Liver (tissue), 8 donors: ENCODE measurements at regions not wholly inside any gene's neighbourhood (a gene's known extent, or its start where the extent isn't known, plus 50 kb on each side); places are given as distances from the start of the nearest gene placed in this dataset.

Experiments
- DNase-seq: peaks from one replicate; pipeline ENCODE4 v3.0.0-alpha.2; 2017; ENCODE audit warnings: low spot score
- H3K27ac ChIP-seq, 2 donors: one replicate each; pipeline ENCODE4 v1.7.0; 2013; ENCODE audit warnings: inconsistent platforms in 2 of 2, low read length in 2 of 2, control low read depth in 1 of 2, low read depth in 1 of 2, mild to moderate bottlenecking in 1 of 2
- H3K27me3 ChIP-seq, 4 donors: one replicate each; pipeline versions ENCODE4 v1.6.1 to v1.7.0; 2013; ENCODE audit warnings: low read length in 3 of 4, inconsistent platforms in 1 of 4, mild to moderate bottlenecking in 1 of 4, moderate library complexity in 1 of 4; ENCODE audit not compliant: control insufficient read depth in 4 of 4, insufficient read depth in 4 of 4
- H3K36me3 ChIP-seq, 4 donors: one replicate each; pipeline versions ENCODE4 v1.6.1 to v1.7.0; 2013; ENCODE audit warnings: low read length in 3 of 4, mild to moderate bottlenecking in 3 of 4, low read depth in 1 of 4, moderate library complexity in 1 of 4; ENCODE audit not compliant: control insufficient read depth in 4 of 4, insufficient read depth in 3 of 4
- H3K4me1 ChIP-seq, 4 donors: one replicate each; pipeline versions ENCODE4 v1.6.1 to v1.7.0; 2013; ENCODE audit warnings: low read length in 3 of 4, mild to moderate bottlenecking in 3 of 4, moderate library complexity in 1 of 4; ENCODE audit not compliant: control insufficient read depth in 4 of 4, insufficient read depth in 4 of 4
- H3K4me3 ChIP-seq, 3 donors: one replicate each; pipeline versions ENCODE4 v1.6.1 to v1.7.0; 2013; ENCODE audit warnings: low read length in 3 of 3, control low read depth in 1 of 3, low read depth in 1 of 3, mild to moderate bottlenecking in 1 of 3
- H3K9ac ChIP-seq, 2 donors: one replicate each; pipeline ENCODE4 v1.7.0; 2013; ENCODE audit warnings: low read length in 2 of 2, mild to moderate bottlenecking in 2 of 2, moderate library complexity in 2 of 2, control low read depth in 1 of 2, low read depth in 1 of 2
- H3K9me3 ChIP-seq, 4 donors: one replicate each; pipeline versions ENCODE4 v1.6.1 to v1.7.0; 2013; ENCODE audit warnings: low read length in 3 of 4; ENCODE audit not compliant: control insufficient read depth in 4 of 4
- FOXA1 ChIP-seq: IDR thresholded peaks from 2 replicates; pipeline ENCODE4 v1.6.1; 2016; ENCODE audit warnings: antibody characterized with exemption
- FOXA2 ChIP-seq: IDR thresholded peaks from 2 replicates; pipeline ENCODE4 v1.6.1; 2016; ENCODE audit warnings: antibody characterized with exemption
- GABPA ChIP-seq, 2 donors: IDR thresholded peaks in 1 of 2; conservative IDR thresholded peaks in 1 of 2; 2 replicates each; pipeline ENCODE4 v1.6.1; 2016; ENCODE audit warnings: antibody characterized with exemption in 2 of 2, mild to moderate bottlenecking in 1 of 2, moderate library complexity in 1 of 2
- JUND ChIP-seq, 2 donors: IDR thresholded peaks; 2 replicates each; pipeline ENCODE4 v1.6.1; 2016; ENCODE audit warnings: antibody characterized with exemption in 2 of 2
- NR2F2 ChIP-seq: IDR thresholded peaks from 2 replicates; pipeline ENCODE4 v1.6.1; 2016; ENCODE audit warnings: antibody characterized with exemption
- RAD21 ChIP-seq, 2 donors: IDR thresholded peaks; 2 replicates each; pipeline ENCODE4 v1.6.1; 2016; ENCODE audit warnings: antibody characterized with exemption in 2 of 2, mild to moderate bottlenecking in 2 of 2
- RXRA ChIP-seq, 2 donors: IDR thresholded peaks; 2 replicates each; pipeline ENCODE4 v1.6.1; 2017 to 2018; ENCODE audit warnings: antibody characterized with exemption in 2 of 2, mild to moderate bottlenecking in 1 of 2
- SP1 ChIP-seq: IDR thresholded peaks from 2 replicates; pipeline ENCODE4 v1.6.1; 2018; ENCODE audit warnings: antibody characterized with exemption, mild to moderate bottlenecking
- YY1 ChIP-seq: IDR thresholded peaks from 2 replicates; pipeline ENCODE4 v1.6.1; 2016; ENCODE audit warnings: antibody characterized with exemption, mild to moderate bottlenecking
- WGBS: extraction: QIAGEN DNeasy Blood & Tissue Kit; methylation state at CpG from one replicate; pipeline ENCODE4 v1.1.7; 2013; 5-methylcytosine and 5-hydroxymethylcytosine counted together
- TF ChIP-seq, protein P1 (sequence below): IDR thresholded peaks from 2 replicates; pipeline ENCODE4 v1.6.1; 2016; ENCODE audit warnings: antibody characterized with exemption
- TF ChIP-seq, protein P2 (sequence below): IDR thresholded peaks from 2 replicates; pipeline ENCODE4 v1.6.1; 2016; ENCODE audit warnings: antibody characterized with exemption, mild to moderate bottlenecking
- TF ChIP-seq, protein P3 (sequence below): IDR thresholded peaks from 2 replicates; pipeline ENCODE4 v1.6.1; 2016; ENCODE audit warnings: antibody characterized with exemption
- TF ChIP-seq, protein P4 (sequence below): fragments of 150-350 bp; IDR thresholded peaks from 2 replicates; pipeline ENCODE4 v1.5.1; 2017; ENCODE audit warnings: improper control_type of control experiment, low read depth, low read length; ENCODE audit not compliant: missing input control
- donor health status: healthy.
- donor health status: healthy.
- donor health status: healthy.
- donor health status: healthy.
- donor health status: healthy.

DNA sequence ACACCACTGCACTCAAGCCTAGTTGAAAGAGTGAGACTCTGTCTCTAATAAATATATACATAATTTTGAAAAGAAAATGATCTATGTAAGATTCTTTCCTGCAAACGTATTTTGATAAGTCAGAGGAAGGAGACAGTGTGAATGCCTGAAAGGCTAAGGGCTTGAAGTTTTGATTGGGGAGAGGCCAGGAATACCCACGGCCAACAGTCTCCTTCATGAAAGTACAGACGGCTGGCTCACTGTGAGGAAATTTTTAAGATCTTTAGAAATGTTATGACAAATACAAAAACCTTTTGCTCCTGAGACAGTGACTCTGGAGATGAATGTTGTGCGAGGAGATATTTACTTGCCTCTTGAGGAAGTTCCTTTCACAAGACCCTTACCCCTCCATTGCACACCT, 111.4 kb upstream of the KLHL13 start:
- 80% methylated on average over 4 of the region's 4 CpGs for WGBS
- TF ChIP-seq YY1 = no peak
- TF ChIP-seq, protein P1, sequence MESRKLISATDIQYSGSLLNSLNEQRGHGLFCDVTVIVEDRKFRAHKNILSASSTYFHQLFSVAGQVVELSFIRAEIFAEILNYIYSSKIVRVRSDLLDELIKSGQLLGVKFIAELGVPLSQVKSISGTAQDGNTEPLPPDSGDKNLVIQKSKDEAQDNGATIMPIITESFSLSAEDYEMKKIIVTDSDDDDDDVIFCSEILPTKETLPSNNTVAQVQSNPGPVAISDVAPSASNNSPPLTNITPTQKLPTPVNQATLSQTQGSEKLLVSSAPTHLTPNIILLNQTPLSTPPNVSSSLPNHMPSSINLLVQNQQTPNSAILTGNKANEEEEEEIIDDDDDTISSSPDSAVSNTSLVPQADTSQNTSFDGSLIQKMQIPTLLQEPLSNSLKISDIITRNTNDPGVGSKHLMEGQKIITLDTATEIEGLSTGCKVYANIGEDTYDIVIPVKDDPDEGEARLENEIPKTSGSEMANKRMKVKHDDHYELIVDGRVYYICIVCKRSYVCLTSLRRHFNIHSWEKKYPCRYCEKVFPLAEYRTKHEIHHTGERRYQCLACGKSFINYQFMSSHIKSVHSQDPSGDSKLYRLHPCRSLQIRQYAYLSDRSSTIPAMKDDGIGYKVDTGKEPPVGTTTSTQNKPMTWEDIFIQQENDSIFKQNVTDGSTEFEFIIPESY = no peak
- no peak for TF ChIP-seq GABPA (IDR thresholded peaks at IDR 0.05 in 1 of 2, conservative IDR thresholded peaks at IDR 0.05 in 1 of 2)
- TF ChIP-seq, protein P2, sequence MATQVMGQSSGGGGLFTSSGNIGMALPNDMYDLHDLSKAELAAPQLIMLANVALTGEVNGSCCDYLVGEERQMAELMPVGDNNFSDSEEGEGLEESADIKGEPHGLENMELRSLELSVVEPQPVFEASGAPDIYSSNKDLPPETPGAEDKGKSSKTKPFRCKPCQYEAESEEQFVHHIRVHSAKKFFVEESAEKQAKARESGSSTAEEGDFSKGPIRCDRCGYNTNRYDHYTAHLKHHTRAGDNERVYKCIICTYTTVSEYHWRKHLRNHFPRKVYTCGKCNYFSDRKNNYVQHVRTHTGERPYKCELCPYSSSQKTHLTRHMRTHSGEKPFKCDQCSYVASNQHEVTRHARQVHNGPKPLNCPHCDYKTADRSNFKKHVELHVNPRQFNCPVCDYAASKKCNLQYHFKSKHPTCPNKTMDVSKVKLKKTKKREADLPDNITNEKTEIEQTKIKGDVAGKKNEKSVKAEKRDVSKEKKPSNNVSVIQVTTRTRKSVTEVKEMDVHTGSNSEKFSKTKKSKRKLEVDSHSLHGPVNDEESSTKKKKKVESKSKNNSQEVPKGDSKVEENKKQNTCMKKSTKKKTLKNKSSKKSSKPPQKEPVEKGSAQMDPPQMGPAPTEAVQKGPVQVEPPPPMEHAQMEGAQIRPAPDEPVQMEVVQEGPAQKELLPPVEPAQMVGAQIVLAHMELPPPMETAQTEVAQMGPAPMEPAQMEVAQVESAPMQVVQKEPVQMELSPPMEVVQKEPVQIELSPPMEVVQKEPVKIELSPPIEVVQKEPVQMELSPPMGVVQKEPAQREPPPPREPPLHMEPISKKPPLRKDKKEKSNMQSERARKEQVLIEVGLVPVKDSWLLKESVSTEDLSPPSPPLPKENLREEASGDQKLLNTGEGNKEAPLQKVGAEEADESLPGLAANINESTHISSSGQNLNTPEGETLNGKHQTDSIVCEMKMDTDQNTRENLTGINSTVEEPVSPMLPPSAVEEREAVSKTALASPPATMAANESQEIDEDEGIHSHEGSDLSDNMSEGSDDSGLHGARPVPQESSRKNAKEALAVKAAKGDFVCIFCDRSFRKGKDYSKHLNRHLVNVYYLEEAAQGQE = no peak
- H3K9me3 ChIP-seq = no peaks in the 10 kb centered on the region
- peaks cover 0 to 2% (median 0%) of the 10 kb centered on the region in 4 donors for H3K4me1 ChIP-seq
- H3K27me3 ChIP-seq = no peaks in the 10 kb centered on the region
- H3K36me3 ChIP-seq = no peaks in the 10 kb centered on the region
- H3K27ac ChIP-seq = no peak overlapping the region
- H3K4me3 ChIP-seq = no peak overlapping the region
- no peak overlapping the region for H3K9ac ChIP-seq
- DNase-seq = no peak

DNA sequence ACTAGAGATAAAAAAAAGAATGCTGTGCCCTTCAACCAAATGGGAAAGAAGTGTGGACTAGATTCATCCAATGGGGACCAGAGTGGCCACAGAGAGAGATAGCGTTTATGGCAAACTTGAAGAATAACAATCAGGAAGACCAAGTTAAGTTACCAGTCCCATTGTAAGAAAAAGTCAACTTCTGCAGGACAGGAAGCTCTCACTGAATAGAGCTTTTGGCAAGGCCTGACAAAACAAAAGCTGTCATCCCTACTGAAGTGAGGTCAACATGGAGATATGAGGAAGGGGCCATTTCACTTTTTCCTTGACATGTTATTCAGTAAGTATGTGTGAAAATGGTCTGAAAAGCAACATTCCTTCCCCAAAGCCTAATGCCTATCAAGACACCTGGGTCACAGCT, 111.8 kb upstream of the KLHL13 start:
- Histone ChIP-seq H3K4me1 (peaks cover 0 to 2% (median 0%) of the 10 kb centered on the region in 4 donors), H3K27ac (no peak overlapping the region), H3K4me3 (no peak overlapping the region), H3K36me3 (no peaks in the 10 kb centered on the region), H3K9me3 (no peaks in the 10 kb centered on the region), H3K9ac (no peak overlapping the region), H3K27me3 (no peaks in the 10 kb centered on the region)
- TF ChIP-seq, protein P1 = no peak
- no peak for TF ChIP-seq RAD21 (IDR thresholded peaks at IDR 0.05)
- TF ChIP-seq, protein P3, sequence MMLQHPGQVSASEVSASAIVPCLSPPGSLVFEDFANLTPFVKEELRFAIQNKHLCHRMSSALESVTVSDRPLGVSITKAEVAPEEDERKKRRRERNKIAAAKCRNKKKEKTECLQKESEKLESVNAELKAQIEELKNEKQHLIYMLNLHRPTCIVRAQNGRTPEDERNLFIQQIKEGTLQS = no peak
- no peak for TF ChIP-seq RXRA (IDR thresholded peaks at IDR 0.05)
- TF ChIP-seq JUND (IDR thresholded peaks at IDR 0.05) = no peak
- TF ChIP-seq SP1 = no peak
- TF ChIP-seq NR2F2 = no peak
- TF ChIP-seq FOXA1 = no peak
- TF ChIP-seq FOXA2 = no peak
- TF ChIP-seq, protein P2 = no peak
- TF ChIP-seq, protein P4, sequence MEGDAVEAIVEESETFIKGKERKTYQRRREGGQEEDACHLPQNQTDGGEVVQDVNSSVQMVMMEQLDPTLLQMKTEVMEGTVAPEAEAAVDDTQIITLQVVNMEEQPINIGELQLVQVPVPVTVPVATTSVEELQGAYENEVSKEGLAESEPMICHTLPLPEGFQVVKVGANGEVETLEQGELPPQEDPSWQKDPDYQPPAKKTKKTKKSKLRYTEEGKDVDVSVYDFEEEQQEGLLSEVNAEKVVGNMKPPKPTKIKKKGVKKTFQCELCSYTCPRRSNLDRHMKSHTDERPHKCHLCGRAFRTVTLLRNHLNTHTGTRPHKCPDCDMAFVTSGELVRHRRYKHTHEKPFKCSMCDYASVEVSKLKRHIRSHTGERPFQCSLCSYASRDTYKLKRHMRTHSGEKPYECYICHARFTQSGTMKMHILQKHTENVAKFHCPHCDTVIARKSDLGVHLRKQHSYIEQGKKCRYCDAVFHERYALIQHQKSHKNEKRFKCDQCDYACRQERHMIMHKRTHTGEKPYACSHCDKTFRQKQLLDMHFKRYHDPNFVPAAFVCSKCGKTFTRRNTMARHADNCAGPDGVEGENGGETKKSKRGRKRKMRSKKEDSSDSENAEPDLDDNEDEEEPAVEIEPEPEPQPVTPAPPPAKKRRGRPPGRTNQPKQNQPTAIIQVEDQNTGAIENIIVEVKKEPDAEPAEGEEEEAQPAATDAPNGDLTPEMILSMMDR = no peak
- no peak for DNase-seq
- WGBS = 86% methylated on average over 1 of the region's 1 CpG
